Endothelial cell of umbilical vein (primary cell): ENCODE measurements at regions not wholly inside any gene's neighbourhood (a gene's known extent, or its start where the extent isn't known, plus 50 kb on each side); places are given as distances from the start of the nearest gene placed in this dataset.

Source experiments
- BruUV-seq: library from RNA; stranded (reverse); fragments of 400-500 nt; replicated peaks from 2 replicates; lab custom pipeline; 2021; lab: Mats Ljungman, UMichigan
- CTCF ChIA-PET: fragments of 300-600, 350-600 bp; sonication (Branson Sonifier 250); formaldehyde crosslinking; loops from one replicate; lab custom pipeline; 2021; ENCODE audit warnings: antibody characterized with exemption, inconsistent platforms; lab: Charles Lee
- POLR2A ChIA-PET: fragments of 300-600, 350-600 bp; sonication (Branson Sonifier 250); formaldehyde crosslinking; loops from one replicate; lab custom pipeline; 2021; ENCODE audit warnings: antibody characterized with exemption, inconsistent platforms; lab: Charles Lee
- DNase-seq: peaks from one replicate; pipeline ENCODE4 v3.0.0-alpha.2; 2011; ENCODE audit warnings: low read depth, low spot score
- FAIRE-seq: peaks from 2 replicates; lab custom pipeline; 2011; peaks lifted over from hg19 to GRCh38; lab: Jason Lieb, UNC
- H2AFZ ChIP-seq: 2 replicates; pipeline ENCODE4 v1.6.0; 2012; ENCODE audit warnings: low read depth, low read length, control low read depth, inconsistent platforms
- H3K27ac ChIP-seq: 2 replicates; pipeline ENCODE4 v1.5.1; 2011; ENCODE audit warnings: low read depth, mild to moderate bottlenecking, control low read depth, low read length, moderate library complexity; ENCODE audit not compliant: insufficient read depth
- H3K27me3 ChIP-seq, 2 experiments: 2 replicates each; pipeline versions ENCODE4 v1.6.0 to v1.6.1; 2011; ENCODE audit warnings: low read length in 2 of 2, mixed read lengths in 1 of 2; ENCODE audit not compliant: control insufficient read depth in 2 of 2, insufficient read depth in 2 of 2
- H3K36me3 ChIP-seq, 2 experiments: 2 replicates in 1 of 2; 3 replicates in 1 of 2; pipeline ENCODE4 v1.5.1; 2011; ENCODE audit warnings: low read length in 2 of 2, mild to moderate bottlenecking in 1 of 2, moderate library complexity in 1 of 2; ENCODE audit not compliant: control insufficient read depth in 2 of 2, insufficient read depth in 2 of 2; ENCODE audit errors: extremely low read depth in 1 of 2
- H3K4me1 ChIP-seq: 3 replicates; pipeline ENCODE4 v1.5.1; 2011; ENCODE audit warnings: mild to moderate bottlenecking, low read length; ENCODE audit not compliant: control insufficient read depth, insufficient read depth; ENCODE audit errors: extremely low read depth
- H3K4me2 ChIP-seq: 2 replicates; pipeline ENCODE4 v1.6.1; 2011; ENCODE audit warnings: low read length, control low read depth, mixed read lengths; ENCODE audit not compliant: insufficient read depth
- H3K4me3 ChIP-seq, 3 experiments: fragments of 200-600 bp in 1 of 3; sonication (generic), shearing (Covaris generic) in 1 of 3; replicated peaks in 1 of 3; 2 replicates each; pipeline ENCODE4 v1.5.1; 2011 to 2016; ENCODE audit warnings: control low read depth in 3 of 3, low read length in 3 of 3, mild to moderate bottlenecking in 2 of 3, inconsistent platforms in 1 of 3, low read depth in 1 of 3, moderate library complexity in 1 of 3; ENCODE audit not compliant: insufficient read depth in 1 of 3
- H3K79me2 ChIP-seq: 2 replicates; pipeline ENCODE4 v1.6.0; 2012; ENCODE audit warnings: low read length, inconsistent platforms; ENCODE audit not compliant: control insufficient read depth, insufficient read depth
- H3K9ac ChIP-seq: replicated peaks from 2 replicates; pipeline ENCODE3; 2011; ENCODE audit warnings: low read length, control low read depth; ENCODE audit not compliant: insufficient read depth; ENCODE audit errors: extremely low read depth
- H3K9me1 ChIP-seq: replicated peaks from 3 replicates; pipeline ENCODE4 v1.6.0; 2011; ENCODE audit warnings: mild to moderate bottlenecking, low read length; ENCODE audit not compliant: control insufficient read depth, insufficient read depth; ENCODE audit errors: extremely low read depth
- H3K9me3 ChIP-seq: replicated peaks from 2 replicates; pipeline ENCODE4 v1.5.1; 2012; ENCODE audit warnings: low read length, inconsistent platforms; ENCODE audit not compliant: control insufficient read depth, insufficient read depth
- H4K20me1 ChIP-seq: replicated peaks from 2 replicates; pipeline ENCODE3; 2011; ENCODE audit warnings: mild to moderate bottlenecking, low read length; ENCODE audit not compliant: control insufficient read depth, insufficient read depth; ENCODE audit errors: extremely low read depth
- EZH2 ChIP-seq: IDR thresholded peaks from 2 replicates; pipeline ENCODE4 v1.6.1; 2012; ENCODE audit warnings: borderline replicate concordance, low read depth, mild to moderate bottlenecking, moderate library complexity, low read length, inconsistent platforms; ENCODE audit not compliant: severe bottlenecking
- FOS ChIP-seq: IDR thresholded peaks from 2 replicates; pipeline ENCODE4 v1.6.1; 2011; ENCODE audit warnings: mild to moderate bottlenecking, low read length, moderate library complexity, borderline replicate concordance; ENCODE audit not compliant: insufficient read depth
- GATA2 ChIP-seq: IDR thresholded peaks from 2 replicates; pipeline ENCODE4 v1.7.0; 2011; ENCODE audit warnings: low read depth, mild to moderate bottlenecking, moderate library complexity, mixed read lengths, low read length; ENCODE audit not compliant: insufficient read length, insufficient read depth
- JUN ChIP-seq: IDR thresholded peaks from 2 replicates; pipeline ENCODE4 v1.6.1; 2011; ENCODE audit warnings: borderline replicate concordance, low read depth; ENCODE audit not compliant: insufficient read length, insufficient read depth
- MYC ChIP-seq: IDR thresholded peaks from one replicate; pipeline ENCODE4 v1.6.1; 2011; ENCODE audit warnings: mild to moderate bottlenecking, low read depth, low read length
- POLR2A ChIP-seq: IDR thresholded peaks from 2 replicates; pipeline ENCODE4 v1.6.1; 2012; ENCODE audit warnings: low read depth, mild to moderate bottlenecking, control low read depth, low read length
- POLR2AphosphoS5 ChIP-seq: IDR thresholded peaks from 2 replicates; pipeline ENCODE4 v1.6.1; 2012; ENCODE audit warnings: low read depth, mild to moderate bottlenecking, control low read depth, low read length, moderate library complexity; ENCODE audit not compliant: insufficient read depth
- dilution Hi-C: fragments of 300-500 bp; cut with MboI; formaldehyde crosslinking; loops from one replicate; pipeline ENCODE4 v1.15.0; 2019; ENCODE audit warnings: low sequenced_read_pairs; ENCODE audit not compliant: extremely low pct_ligation_motif_present
- intact Hi-C: fragments of 100-400 bp; cut with micrococcal nuclease; formaldehyde crosslinking; loops from one replicate; pipeline ENCODE4 v1.10.0; 2022
- TF ChIP-seq, protein P1 (sequence below): IDR thresholded peaks from 2 replicates; pipeline ENCODE4 v1.6.1; 2011; ENCODE audit not compliant: insufficient read depth, insufficient read length
- TF ChIP-seq, protein P2 (sequence below), 2 donors: IDR thresholded peaks; 1 replicate in 1 of 2; 2 replicates in 1 of 2; pipeline ENCODE4 v1.5.1; 2011; ENCODE audit warnings: low read length in 2 of 2, mild to moderate bottlenecking in 2 of 2, moderate library complexity in 2 of 2, control low read depth in 1 of 2, inconsistent platforms in 1 of 2, low read depth in 1 of 2; ENCODE audit not compliant: insufficient read depth in 1 of 2; ENCODE audit errors: extremely low read depth in 1 of 2

DNA sequence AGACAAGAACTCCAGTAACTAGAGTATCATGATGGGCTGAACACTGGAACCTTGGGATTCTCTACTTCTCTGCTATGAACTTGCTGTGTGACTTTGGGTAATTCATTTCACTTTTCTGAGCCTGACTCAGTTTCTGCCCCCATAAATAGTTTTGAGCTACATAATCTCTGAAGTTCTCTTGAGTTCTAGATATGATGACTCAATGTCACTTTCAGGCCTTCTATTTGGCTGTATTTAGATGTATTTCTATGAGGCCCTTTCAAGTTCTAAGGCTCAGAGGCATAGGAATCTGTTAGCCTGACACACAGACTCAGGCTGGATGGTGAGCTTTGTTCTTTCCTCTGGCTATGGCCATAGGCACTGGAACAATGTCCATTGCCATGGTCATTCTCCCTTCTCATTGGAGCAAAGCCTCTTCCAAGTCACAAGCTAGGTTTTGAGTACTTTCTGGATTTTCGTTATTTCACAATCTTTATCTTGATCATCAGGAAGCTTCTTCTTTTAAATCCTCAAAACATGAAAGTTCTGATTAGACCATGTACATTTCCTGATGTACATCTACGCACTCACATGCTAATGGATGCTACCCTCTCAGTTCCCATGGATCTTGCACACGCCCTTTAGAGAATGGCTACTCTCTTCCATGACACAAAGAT lies 101.6 kb downstream of the TES start:
- Histone ChIP-seq H3K36me3 (peaks cover 3 to 19% of the 10 kb centered on the region in 2 experiments), H3K9me1 (no peaks in the 10 kb centered on the region), H3K27me3 (no peaks in the 10 kb centered on the region), H3K9ac (no peak overlapping the region), H3K4me3 (no peak overlapping the region), H3K27ac (no peak overlapping the region), H2AFZ (no peak overlapping the region), H4K20me1 (no peaks in the 10 kb centered on the region), H3K79me2 (peaks cover 100% of the 10 kb centered on the region), H3K9me3 (no peaks in the 10 kb centered on the region), H3K4me1 (peaks cover 37% of the 10 kb centered on the region), H3K4me2 (no peak overlapping the region)
- no TSS peak for BruUV-seq
- FAIRE-seq, result no peak
- no peak for DNase-seq
- intact Hi-C loops, result loop anchor here (10.0 kb wide), 1 partner anchor 493 kb away; no protein-coding TSS in a partner anchor
- dilution Hi-C loops, result no loop called here
- POLR2A ChIA-PET, result no interaction called here
- TF ChIP-seq EZH2 (no peak), FOS (no peak), POLR2A (no peak), JUN (no peak), POLR2AphosphoS5 (no peak), GATA2 (no peak), MYC (no peak)
- TF ChIP-seq, protein P1, sequence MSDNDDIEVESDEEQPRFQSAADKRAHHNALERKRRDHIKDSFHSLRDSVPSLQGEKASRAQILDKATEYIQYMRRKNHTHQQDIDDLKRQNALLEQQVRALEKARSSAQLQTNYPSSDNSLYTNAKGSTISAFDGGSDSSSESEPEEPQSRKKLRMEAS, result no peak
- TF ChIP-seq, protein P2, sequence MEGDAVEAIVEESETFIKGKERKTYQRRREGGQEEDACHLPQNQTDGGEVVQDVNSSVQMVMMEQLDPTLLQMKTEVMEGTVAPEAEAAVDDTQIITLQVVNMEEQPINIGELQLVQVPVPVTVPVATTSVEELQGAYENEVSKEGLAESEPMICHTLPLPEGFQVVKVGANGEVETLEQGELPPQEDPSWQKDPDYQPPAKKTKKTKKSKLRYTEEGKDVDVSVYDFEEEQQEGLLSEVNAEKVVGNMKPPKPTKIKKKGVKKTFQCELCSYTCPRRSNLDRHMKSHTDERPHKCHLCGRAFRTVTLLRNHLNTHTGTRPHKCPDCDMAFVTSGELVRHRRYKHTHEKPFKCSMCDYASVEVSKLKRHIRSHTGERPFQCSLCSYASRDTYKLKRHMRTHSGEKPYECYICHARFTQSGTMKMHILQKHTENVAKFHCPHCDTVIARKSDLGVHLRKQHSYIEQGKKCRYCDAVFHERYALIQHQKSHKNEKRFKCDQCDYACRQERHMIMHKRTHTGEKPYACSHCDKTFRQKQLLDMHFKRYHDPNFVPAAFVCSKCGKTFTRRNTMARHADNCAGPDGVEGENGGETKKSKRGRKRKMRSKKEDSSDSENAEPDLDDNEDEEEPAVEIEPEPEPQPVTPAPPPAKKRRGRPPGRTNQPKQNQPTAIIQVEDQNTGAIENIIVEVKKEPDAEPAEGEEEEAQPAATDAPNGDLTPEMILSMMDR (IDR thresholded peaks at IDR 0.05; ENCODE audit: extremely low read depth in 1 of 2, insufficient read depth in 1 of 2, low read depth in 1 of 2, low read length in 2 of 2), result no peak
- CTCF ChIA-PET, result interaction anchor here (1.1 to 1.2 kb wide), 4 partner anchors 9 to 82 kb away, joined by 3 to 5 read pairs (median 3); no protein-coding TSS in a partner anchor
